ENCODE measurements at regions not wholly inside any gene's neighbourhood (a gene's known extent, or its start where the extent isn't known, plus 50 kb on each side); places are given as distances from the start of the nearest gene placed in this dataset.
"Not testable (repeated sequence)": the region's sequence is repeated elsewhere in the genome, so short reads cannot be mapped to it uniquely, and the experiment has no call there.

DNA sequence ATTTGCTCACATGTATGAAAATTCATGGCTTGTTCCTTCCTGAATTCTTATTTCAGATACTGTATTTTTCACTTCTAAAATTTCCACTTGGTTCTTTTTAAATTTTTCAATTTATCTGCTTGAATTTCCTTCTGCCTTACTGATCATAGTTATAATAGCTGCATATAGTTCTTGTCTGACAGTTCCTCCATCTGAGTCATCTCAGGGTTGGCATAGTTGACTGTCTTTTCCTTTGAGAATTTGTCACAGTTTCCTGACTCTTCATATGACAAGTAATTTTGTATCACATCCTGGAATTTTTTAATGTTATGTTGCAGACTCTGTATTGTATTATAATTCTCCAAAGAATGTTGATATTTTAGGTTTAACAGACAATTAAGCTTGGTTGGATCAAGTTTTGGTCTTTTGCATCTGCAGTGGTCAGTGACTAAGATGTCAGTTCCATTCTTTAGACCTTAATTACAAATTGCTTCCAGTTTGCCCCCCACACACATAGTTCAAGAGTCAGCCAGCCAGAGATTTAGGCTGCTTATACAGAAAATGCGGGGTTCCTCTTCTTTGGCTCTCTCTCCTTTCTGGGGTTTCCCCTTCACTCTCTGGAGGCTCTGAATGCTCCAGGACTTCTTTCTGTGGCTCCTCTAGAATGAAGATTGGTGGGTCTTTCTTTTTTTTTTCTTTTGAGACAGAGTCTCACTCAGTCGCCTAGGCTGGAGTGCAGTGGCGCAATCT is 153.7 kb upstream of the NBPF12 start:
- not testable (repeated sequence) for H3K27me3 ChIP-seq; H3K36me3 ChIP-seq (replicated peaks; ENCODE audit: insufficient read depth, low read depth); H4K20me1 ChIP-seq (ENCODE audit: insufficient read depth, poor library complexity, severe bottlenecking); H3K9me2 ChIP-seq (replicated peaks; ENCODE audit: insufficient read depth); H3K27ac ChIP-seq; DNase-seq (ENCODE audit: low spot score); H2AFZ ChIP-seq; H3K9me3 ChIP-seq (ENCODE audit: low read depth); H3K4me3 ChIP-seq; H3K79me2 ChIP-seq; H3K4me1 ChIP-seq (ENCODE audit: insufficient read depth); H3K4me2 ChIP-seq
- WGBS (ENCODE audit: low lambda C conversion rate, missing lambda C conversion rate): 100% methylated on average over 1 of the region's 3 CpGs

DNA sequence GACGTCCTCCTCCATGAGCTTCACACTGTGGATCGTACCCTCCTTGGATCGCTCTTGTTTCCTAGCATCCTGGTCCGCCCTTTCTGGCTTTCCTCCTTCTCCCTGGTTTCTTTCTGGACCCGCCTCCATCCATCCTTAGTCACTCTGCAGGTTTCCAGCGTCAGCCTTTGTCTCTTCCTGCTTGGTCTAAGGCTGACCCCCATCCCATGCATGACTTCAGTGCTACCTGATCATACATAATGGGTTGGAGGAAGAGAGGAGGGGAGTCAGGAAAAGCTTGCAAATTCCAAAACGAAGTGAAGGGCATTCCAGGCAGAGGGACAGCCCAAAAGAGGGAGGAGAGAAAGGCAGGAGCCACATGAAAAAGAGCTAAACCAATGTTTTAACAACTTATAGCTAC is 156.9 kb upstream of the NBPF12 start:
- not testable (repeated sequence) for H3K27ac ChIP-seq

DNA sequence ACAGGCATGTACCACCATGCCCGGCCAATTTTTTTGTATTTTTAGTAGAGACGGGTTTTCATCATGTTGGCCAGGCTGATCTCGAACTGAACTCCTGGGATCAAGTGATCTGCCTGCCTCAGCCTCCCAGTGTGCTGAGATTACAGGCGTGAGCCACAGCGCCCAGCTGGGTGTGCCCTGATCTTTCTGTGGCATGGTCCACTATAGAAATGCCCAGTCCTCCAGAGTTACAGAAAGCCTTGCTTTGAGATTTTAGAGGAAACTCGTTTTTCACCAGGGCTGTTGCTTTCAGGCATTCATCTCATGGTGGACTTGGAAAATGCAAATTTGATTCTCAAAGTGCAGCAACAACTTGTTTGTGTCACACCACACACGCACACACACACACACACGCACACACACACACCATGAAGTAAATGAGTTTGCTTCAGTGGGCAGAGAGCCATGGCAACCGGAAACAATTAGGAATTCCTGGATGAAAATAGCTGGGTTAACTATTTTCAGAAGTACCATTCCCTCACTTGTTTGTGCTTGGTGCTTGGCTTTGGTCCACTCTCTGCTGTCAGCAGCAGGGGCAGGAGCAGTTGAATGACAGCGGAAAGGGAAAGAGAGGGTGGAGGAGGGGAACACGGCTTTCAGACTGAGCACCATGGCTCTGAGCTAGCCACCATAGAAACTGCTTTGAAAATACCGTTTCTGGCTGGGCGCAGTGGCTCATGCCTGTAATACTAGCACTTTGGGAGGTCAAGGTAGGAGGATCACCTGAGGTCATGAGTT is 160.1 kb upstream of the NBPF12 start:
- 68% methylated on average over 9 of the region's 13 CpGs for WGBS (ENCODE audit: low lambda C conversion rate, missing lambda C conversion rate)
- peak; percentile 11 for DNase-seq (ENCODE audit: low spot score)
- H2AFZ ChIP-seq: not testable (repeated sequence)

More for the DNA sequence above, 156.9 kb upstream of the NBPF12 start:
- H3K9me2 ChIP-seq (replicated peaks; ENCODE audit: insufficient read depth); DNase-seq (ENCODE audit: low spot score); H4K20me1 ChIP-seq (ENCODE audit: insufficient read depth, poor library complexity, severe bottlenecking); H3K79me2 ChIP-seq; H3K4me2 ChIP-seq; H3K9me3 ChIP-seq (ENCODE audit: low read depth); H3K27me3 ChIP-seq; H3K4me3 ChIP-seq; H3K4me1 ChIP-seq (ENCODE audit: insufficient read depth); H2AFZ ChIP-seq; H3K36me3 ChIP-seq (replicated peaks; ENCODE audit: insufficient read depth, low read depth): not testable (repeated sequence)
- WGBS (ENCODE audit: low lambda C conversion rate, missing lambda C conversion rate): 87% methylated on average over 7 of the region's 7 CpGs

DNA sequence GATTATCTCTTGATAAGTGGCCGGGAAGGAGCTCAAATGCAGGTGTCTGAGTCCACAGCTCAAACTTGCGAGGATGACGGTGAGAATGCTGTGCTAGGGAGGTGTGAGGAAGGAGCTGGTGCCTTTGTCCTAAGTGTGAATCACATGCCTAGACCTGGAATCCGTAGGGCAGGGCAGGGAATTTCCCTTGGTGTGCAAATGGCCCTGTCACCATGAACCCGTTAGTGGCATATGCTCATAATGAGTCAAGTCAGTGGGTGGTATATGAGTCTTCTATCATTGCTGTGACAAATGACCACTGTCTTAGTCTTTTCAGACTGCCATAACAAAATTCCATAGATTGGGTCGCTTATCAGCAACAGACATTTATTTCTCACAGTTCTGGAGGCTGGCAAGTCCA is 163.1 kb upstream of the NBPF12 start:
- H3K27ac ChIP-seq; H4K20me1 ChIP-seq (ENCODE audit: insufficient read depth, poor library complexity, severe bottlenecking); H3K27me3 ChIP-seq; H3K4me3 ChIP-seq; DNase-seq (ENCODE audit: low spot score); H3K9me2 ChIP-seq (replicated peaks; ENCODE audit: insufficient read depth); H3K4me2 ChIP-seq; H3K9me3 ChIP-seq (ENCODE audit: low read depth); H2AFZ ChIP-seq; H3K79me2 ChIP-seq; H3K36me3 ChIP-seq (replicated peaks; ENCODE audit: insufficient read depth, low read depth); H3K4me1 ChIP-seq (ENCODE audit: insufficient read depth): not testable (repeated sequence)
- WGBS (ENCODE audit: low lambda C conversion rate, missing lambda C conversion rate): 57% methylated on average over 4 of the region's 6 CpGs

More for the DNA sequence above, 160.1 kb upstream of the NBPF12 start:
- H3K36me3 ChIP-seq (replicated peaks; ENCODE audit: insufficient read depth, low read depth); H3K4me2 ChIP-seq; H3K9me2 ChIP-seq (replicated peaks; ENCODE audit: insufficient read depth); H3K9me3 ChIP-seq (ENCODE audit: low read depth); H3K79me2 ChIP-seq; H3K4me3 ChIP-seq; H3K27ac ChIP-seq; H4K20me1 ChIP-seq (ENCODE audit: insufficient read depth, poor library complexity, severe bottlenecking); H3K27me3 ChIP-seq; H3K4me1 ChIP-seq (ENCODE audit: insufficient read depth): not testable (repeated sequence)

DNA sequence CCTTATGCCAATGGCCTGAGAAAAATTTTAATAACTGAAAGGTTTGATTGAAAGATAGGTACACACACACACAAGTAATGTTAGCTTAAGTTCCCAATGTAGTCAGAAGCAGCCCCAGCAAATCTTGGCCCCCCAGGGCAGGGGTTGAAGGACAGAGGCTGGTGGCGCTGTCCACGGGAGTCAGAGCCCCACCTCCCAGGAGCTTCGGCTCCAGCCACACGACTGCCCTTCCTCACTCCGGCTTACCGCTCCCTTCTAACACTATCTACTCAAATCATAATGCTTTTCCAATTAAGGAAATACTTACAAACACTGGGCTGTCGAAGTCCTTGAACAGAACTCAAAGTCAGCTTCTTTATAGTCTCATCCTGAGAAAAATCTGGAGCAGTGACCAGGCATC is 163.9 kb upstream of the NBPF12 start:
- not testable (repeated sequence) for H3K4me3 ChIP-seq; H3K4me1 ChIP-seq (ENCODE audit: insufficient read depth); H3K27me3 ChIP-seq; H3K4me2 ChIP-seq; H3K9me3 ChIP-seq (ENCODE audit: low read depth); H3K36me3 ChIP-seq (replicated peaks; ENCODE audit: insufficient read depth, low read depth); H2AFZ ChIP-seq; H3K9me2 ChIP-seq (replicated peaks; ENCODE audit: insufficient read depth); H3K27ac ChIP-seq; H4K20me1 ChIP-seq (ENCODE audit: insufficient read depth, poor library complexity, severe bottlenecking); DNase-seq (ENCODE audit: low spot score); H3K79me2 ChIP-seq
- WGBS (ENCODE audit: low lambda C conversion rate, missing lambda C conversion rate): 47% methylated on average over 7 of the region's 7 CpGs

DNA sequence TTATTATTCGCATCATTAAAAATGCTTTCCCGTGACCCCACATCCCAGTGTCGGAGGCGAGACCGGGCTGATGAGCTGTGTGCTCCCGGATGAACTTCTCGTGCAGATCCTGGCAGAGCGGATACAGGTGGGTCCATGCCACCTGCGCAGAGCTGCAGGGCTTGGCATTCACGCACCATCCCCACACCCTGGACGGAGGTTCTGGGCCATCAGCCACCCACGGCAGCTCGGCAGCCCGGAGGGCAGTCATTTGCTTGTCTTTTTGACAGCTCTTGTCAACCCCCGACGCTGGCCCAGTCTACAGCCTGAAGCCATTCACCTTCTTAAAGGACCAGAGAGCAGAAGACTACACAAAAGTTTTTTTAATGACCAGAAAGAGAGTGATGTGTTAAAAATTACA is 166.7 kb upstream of the NBPF12 start:
- not testable (repeated sequence) for H3K27me3 ChIP-seq; H3K9me2 ChIP-seq (replicated peaks; ENCODE audit: insufficient read depth); H3K79me2 ChIP-seq; H3K27ac ChIP-seq; H3K36me3 ChIP-seq (replicated peaks; ENCODE audit: insufficient read depth, low read depth); H3K4me3 ChIP-seq; DNase-seq (ENCODE audit: low spot score); H3K4me2 ChIP-seq; H3K4me1 ChIP-seq (ENCODE audit: insufficient read depth); H3K9me3 ChIP-seq (ENCODE audit: low read depth); H2AFZ ChIP-seq; H4K20me1 ChIP-seq (ENCODE audit: insufficient read depth, poor library complexity, severe bottlenecking)
- 80% methylated on average over 16 of the region's 16 CpGs for WGBS (ENCODE audit: low lambda C conversion rate, missing lambda C conversion rate)

DNA sequence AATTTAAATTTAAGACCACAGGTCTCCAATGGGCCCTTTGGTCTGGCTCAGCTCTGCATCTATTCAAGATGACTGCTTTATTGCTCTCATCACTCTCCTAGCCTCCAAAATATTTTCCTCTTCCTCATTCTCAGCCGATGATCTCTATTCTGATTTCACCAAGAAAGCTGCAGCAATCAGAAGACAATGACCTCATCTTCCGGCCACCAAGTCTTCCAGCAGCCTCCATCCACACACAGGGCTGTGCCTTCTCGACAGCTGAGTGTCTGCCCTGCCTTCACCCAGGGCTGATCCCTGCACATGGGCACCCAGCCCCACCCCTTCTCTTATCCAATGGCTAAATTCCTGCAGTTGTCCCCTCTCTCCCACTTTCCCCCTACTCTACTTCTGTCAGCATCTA is 167.1 kb upstream of the NBPF12 start:
- H3K4me1 ChIP-seq (ENCODE audit: insufficient read depth): not testable (repeated sequence)

DNA sequence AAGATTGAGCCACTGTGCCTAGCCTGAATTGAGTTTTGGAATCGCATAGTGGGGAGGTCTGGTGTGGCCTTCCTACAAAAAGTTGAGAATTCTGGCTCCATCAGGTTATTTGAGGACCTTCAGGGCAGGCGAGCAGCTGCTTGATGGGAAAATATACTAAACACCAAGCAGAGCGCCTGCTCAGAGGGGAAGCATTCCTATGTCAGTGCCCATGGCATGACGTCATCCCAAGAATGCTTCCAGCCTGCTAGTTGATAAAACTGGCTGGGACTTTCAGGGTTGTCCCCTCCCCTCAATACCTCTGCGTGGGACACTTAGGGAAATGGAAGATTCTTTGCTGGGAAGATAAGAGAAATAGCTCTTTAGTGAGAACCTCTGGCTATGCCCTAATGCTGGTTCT is 174.9 kb upstream of the NBPF12 start:
- H3K4me1 ChIP-seq (ENCODE audit: insufficient read depth); H3K27ac ChIP-seq; H3K9me3 ChIP-seq (ENCODE audit: low read depth); H3K27me3 ChIP-seq; H3K4me2 ChIP-seq; H3K9me2 ChIP-seq (replicated peaks; ENCODE audit: insufficient read depth); H3K4me3 ChIP-seq; DNase-seq (ENCODE audit: low spot score); H2AFZ ChIP-seq; H3K36me3 ChIP-seq (replicated peaks; ENCODE audit: insufficient read depth, low read depth); H4K20me1 ChIP-seq (ENCODE audit: insufficient read depth, poor library complexity, severe bottlenecking); H3K79me2 ChIP-seq: not testable (repeated sequence)
- no CpG with 5 or more reads among the region's 5 CpGs for WGBS (ENCODE audit: low lambda C conversion rate, missing lambda C conversion rate)

More for the DNA sequence above, 167.1 kb upstream of the NBPF12 start:
- H3K27me3 ChIP-seq; H3K27ac ChIP-seq; H3K79me2 ChIP-seq; H3K4me3 ChIP-seq; H3K4me2 ChIP-seq; H4K20me1 ChIP-seq (ENCODE audit: insufficient read depth, poor library complexity, severe bottlenecking); H3K9me2 ChIP-seq (replicated peaks; ENCODE audit: insufficient read depth); H3K9me3 ChIP-seq (ENCODE audit: low read depth); DNase-seq (ENCODE audit: low spot score); H3K36me3 ChIP-seq (replicated peaks; ENCODE audit: insufficient read depth, low read depth); H2AFZ ChIP-seq: not testable (repeated sequence)
- no CpG with 5 or more reads among the region's 3 CpGs for WGBS (ENCODE audit: low lambda C conversion rate, missing lambda C conversion rate)

DNA sequence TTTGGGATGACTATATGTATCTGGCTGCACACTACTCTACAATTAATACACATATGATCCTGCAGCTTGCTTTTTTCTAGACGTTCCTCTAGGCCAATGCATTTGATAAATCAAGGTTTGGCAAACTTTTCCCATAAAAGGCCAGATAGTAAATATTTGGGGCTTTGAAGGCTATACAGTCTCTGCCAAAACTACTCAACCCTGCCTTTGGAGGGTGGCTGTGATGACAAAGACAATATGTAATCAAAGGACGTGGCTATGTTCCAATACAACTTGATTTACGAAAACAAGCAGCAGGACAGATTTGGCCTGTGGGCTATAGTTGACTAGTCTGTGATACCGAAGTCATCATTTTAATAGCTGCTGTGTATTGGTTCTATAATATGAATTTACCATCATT is 181.3 kb upstream of the NBPF12 start:
- H3K9me3 ChIP-seq (ENCODE audit: low read depth); H3K9me2 ChIP-seq (replicated peaks; ENCODE audit: insufficient read depth); H4K20me1 ChIP-seq (ENCODE audit: insufficient read depth, poor library complexity, severe bottlenecking); H3K27me3 ChIP-seq; H3K4me2 ChIP-seq; H3K79me2 ChIP-seq; H3K27ac ChIP-seq; H3K36me3 ChIP-seq (replicated peaks; ENCODE audit: insufficient read depth, low read depth); H3K4me1 ChIP-seq (ENCODE audit: insufficient read depth); H3K4me3 ChIP-seq; DNase-seq (ENCODE audit: low spot score); H2AFZ ChIP-seq: not testable (repeated sequence)
- 59% methylated on average over 4 of the region's 4 CpGs for WGBS (ENCODE audit: low lambda C conversion rate, missing lambda C conversion rate)

Data from hepatocyte (in vitro differentiated cells).